Progenitor cell of endocrine pancreas (in vitro differentiated cells): ENCODE measurements at regions not wholly inside any gene's neighbourhood (a gene's known extent, or its start where the extent isn't known, plus 50 kb on each side); places are given as distances from the start of the nearest gene placed in this dataset.

Experiments used
- DNase-seq: peaks from one replicate; pipeline ENCODE4 v3.0.0; 2021; ENCODE audit warnings: low spot score; ENCODE audit not compliant: unreplicated experiment
- H3K27ac Mint-ChIP-seq: 2 replicates; pipeline ENCODE4 v1.8.0; 2021; ENCODE audit warnings: mild to moderate bottlenecking, moderate library complexity, mixed read lengths
- H3K27me3 Mint-ChIP-seq: 2 replicates; pipeline ENCODE4 v1.8.0; 2021; ENCODE audit warnings: mixed read lengths
- H3K36me3 Mint-ChIP-seq: 2 replicates; pipeline ENCODE4 v1.8.0; 2022; ENCODE audit warnings: mixed read lengths; ENCODE audit not compliant: insufficient read depth
- H3K4me1 Mint-ChIP-seq: 2 replicates; pipeline ENCODE4 v1.8.0; 2021; ENCODE audit warnings: low read depth, mixed read lengths
- H3K4me3 Mint-ChIP-seq: 2 replicates; pipeline ENCODE4 v1.8.0; 2021; ENCODE audit warnings: low read depth, mild to moderate bottlenecking, moderate library complexity, mixed read lengths
- H3K9me3 Mint-ChIP-seq: 2 replicates; pipeline ENCODE4 v1.8.0; 2021; ENCODE audit warnings: low read depth, mixed read lengths
- CTCF ChIP-seq: fragments of 200-600 bp; sonication (generic); IDR thresholded peaks from one replicate; pipeline ENCODE4 v1.5.0; 2021; ENCODE audit warnings: antibody characterized with exemption, mild to moderate bottlenecking; ENCODE audit not compliant: unreplicated experiment

GRCh38 chr17:31731118-31731517 is 127.9 kb downstream of the COPRS start:
- Mint-ChIP-seq H3K27me3 (peaks cover 10% of the 10 kb centered on the region), H3K4me1 (no peaks in the 10 kb centered on the region), H3K9me3 (no peaks in the 10 kb centered on the region), H3K27ac (no peak overlapping the region), H3K36me3 (no peaks in the 10 kb centered on the region), H3K4me3 (no peak overlapping the region)
- no peak for DNase-seq
- no peak for TF ChIP-seq CTCF

- H3K9me3 Mint-ChIP-seq = no peaks in the 10 kb centered on the region
- H3K36me3 Mint-ChIP-seq = no peaks in the 10 kb centered on the region
- no peaks in the 10 kb centered on the region for H3K4me1 Mint-ChIP-seq
- no peak for DNase-seq
- no peak for TF ChIP-seq CTCF
- peaks cover 7% of the 10 kb centered on the region for H3K27me3 Mint-ChIP-seq
- H3K4me3 Mint-ChIP-seq = no peak overlapping the region
- H3K27ac Mint-ChIP-seq = no peak overlapping the region
These were observed 132.0 kb downstream of the COPRS start for GRCh38 chr17:31726980-31727427.

GRCh38 chr17:31724619-31725018 is 134.4 kb downstream of the COPRS start:
- Mint-ChIP-seq H3K9me3 (no peaks in the 10 kb centered on the region), H3K27ac (no peak overlapping the region), H3K36me3 (no peaks in the 10 kb centered on the region), H3K4me1 (no peaks in the 10 kb centered on the region), H3K27me3 (peaks cover 13% of the 10 kb centered on the region), H3K4me3 (no peak overlapping the region)
- no peak for DNase-seq
- TF ChIP-seq CTCF = no peak

- TF ChIP-seq CTCF = no peak
- no peak for DNase-seq
- no peaks in the 10 kb centered on the region for H3K9me3 Mint-ChIP-seq
- H3K4me1 Mint-ChIP-seq = no peaks in the 10 kb centered on the region
- peaks cover 13% of the 10 kb centered on the region for H3K27me3 Mint-ChIP-seq
- no peak overlapping the region for H3K27ac Mint-ChIP-seq
- no peaks in the 10 kb centered on the region for H3K36me3 Mint-ChIP-seq
- no peak overlapping the region for H3K4me3 Mint-ChIP-seq
These were observed 135.0 kb downstream of the COPRS start for GRCh38 chr17:31724026-31724425.

- H3K4me3 Mint-ChIP-seq = no peak overlapping the region
- H3K9me3 Mint-ChIP-seq = no peaks in the 10 kb centered on the region
- H3K4me1 Mint-ChIP-seq = no peaks in the 10 kb centered on the region
- peaks cover 13% of the 10 kb centered on the region for H3K27me3 Mint-ChIP-seq
- no peak overlapping the region for H3K27ac Mint-ChIP-seq
- DNase-seq = no peak
- no peaks in the 10 kb centered on the region for H3K36me3 Mint-ChIP-seq
- TF ChIP-seq CTCF = no peak
These were observed 136.6 kb downstream of the COPRS start for GRCh38 chr17:31722251-31723056.
